GM19455 (cell line): ENCODE measurements at regions not wholly inside any gene's neighbourhood (a gene's known extent, or its start where the extent isn't known, plus 50 kb on each side); places are given as distances from the start of the nearest gene placed in this dataset.

Experiments used
- ATAC-seq: cut with Tn5 transposase; IDR thresholded peaks from one replicate; pipeline ENCODE4 v1.9.1; 2021; ENCODE audit not compliant: unreplicated experiment

DNA sequence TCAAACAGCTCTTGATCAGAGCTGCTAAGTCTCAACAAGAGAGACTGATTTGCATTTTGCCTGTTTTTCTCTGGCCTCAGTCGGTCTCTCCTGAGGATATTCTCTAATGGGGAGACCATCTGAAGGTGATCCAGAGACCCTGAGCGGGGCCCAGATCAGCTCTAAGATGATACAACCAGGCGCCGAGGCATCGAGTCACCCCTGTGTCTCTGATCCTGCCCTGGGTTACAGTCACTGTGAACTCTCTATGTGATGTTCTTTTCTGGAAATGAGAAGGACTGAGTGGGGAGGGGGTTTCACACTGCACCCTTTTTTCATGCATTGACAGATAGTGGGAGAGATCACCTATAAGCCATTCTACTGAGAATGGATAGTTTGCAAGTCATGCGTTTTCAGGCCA is 247.6 kb upstream of the PWP1 start:
- ATAC-seq: no peak

DNA sequence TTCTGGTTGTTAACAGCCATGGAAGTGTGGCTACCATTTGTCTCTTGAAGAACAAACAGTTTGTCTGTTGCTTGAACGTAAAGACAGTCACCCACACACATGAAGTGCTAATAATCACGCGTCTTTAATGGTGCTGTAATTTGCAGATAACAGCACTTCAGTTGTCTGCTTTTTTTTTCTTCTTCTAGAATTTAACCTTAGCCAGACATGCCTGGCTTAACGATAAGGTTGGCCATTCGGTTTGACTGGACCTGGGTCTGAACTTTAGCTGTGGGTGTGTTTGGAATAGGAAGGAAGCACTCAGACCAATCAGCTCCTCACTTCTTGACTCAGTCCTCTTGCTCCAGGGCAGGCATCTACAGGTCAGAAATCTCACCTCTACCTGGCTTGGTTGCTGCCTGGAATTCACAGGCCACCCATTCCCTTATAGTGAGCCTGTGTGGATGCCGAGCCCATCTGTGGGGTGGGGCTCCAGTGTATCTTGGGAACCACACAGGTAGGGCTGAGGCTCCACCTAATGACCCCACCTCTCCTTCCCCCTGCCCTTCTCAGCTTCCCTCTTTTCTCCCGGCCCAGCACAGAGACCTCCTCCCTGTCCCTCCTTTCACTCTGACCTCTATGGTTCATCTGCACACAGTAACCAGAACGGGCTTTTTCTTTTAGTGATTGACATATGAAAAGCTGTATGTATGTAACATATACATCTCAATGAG is 246.4 kb upstream of the PWP1 start:
- no peak for ATAC-seq

DNA sequence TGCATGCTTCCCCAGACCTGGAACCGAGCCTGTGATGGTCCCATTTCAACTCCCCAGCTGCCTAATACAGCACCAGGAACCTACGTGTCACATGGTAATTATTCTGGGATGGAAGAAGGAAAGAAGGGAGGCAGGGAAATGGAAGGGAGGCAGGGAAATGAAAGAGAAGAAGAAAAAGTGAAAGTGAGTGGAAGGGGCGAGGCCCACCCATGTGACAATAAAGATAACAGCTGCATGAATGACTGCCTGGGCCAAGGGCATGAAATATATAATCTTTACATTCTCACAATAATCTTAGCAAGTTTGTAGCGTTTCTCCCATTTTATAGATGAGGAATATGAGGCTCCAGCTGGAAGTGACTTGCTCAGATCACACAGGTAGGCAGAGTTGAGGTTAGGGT is 245.0 kb upstream of the PWP1 start:
- ATAC-seq: no peak

DNA sequence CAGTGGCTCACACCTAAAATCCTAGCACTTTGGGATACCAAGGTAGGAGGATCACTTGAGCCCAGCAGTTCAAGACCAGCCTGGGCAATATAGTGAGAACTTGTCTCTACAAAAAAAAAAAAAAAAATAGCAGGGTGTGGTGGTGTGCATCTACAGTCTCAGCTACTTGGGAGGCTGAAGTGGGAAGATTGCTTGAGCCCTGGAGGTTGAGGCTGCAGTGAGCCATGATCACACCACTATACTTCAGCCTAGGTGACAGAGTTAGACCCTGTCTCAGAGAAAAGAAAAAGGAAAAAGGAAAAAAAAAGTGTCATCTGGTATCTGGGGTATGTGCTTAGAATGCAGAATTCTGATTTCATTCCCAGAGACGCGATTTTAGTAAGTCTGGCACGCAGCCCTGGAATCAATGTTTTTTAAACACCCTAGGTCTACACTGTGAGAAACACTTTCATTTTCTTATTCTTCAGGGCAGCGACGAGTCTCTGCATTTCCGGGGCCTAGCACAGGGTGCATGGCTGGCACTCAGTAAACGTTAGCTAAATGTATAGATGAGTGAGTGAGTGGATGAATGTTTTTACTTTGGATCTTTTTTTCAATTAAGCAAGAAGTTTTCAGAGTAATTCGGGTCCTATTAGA is 243.8 kb upstream of the PWP1 start:
- no peak for ATAC-seq

DNA sequence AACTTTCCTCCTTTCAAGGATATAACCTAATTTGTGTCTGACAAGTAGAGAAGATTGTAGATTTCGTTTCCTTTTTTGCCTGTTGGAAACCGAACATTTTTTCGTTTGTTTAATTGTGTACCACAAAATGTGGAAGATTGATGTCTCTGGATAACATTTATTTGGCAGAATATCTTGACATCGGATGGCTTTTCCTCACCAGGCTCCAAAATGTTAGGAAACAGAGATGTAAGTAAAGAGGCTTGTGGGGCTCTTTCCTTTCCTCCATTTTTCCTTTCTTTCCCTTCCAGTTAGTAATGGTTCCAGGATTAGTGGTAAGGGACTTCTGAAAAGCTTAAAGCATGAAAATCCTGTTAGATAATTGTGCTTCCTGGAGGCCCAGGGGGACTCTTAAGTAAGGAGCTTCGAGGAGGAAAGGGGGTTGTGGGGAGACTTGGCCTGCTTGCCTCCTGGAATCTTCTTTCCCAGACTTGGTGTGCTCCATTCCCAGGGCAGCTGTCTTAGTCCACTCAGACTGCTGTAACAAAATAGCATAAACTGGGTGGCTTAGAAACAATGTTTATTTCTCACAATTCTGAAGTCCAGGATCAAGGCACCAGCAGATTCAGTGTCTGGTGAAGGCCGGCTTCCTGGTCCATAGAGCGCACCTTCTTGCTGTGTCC is 243.1 kb upstream of the PWP1 start:
- ATAC-seq: no peak

DNA sequence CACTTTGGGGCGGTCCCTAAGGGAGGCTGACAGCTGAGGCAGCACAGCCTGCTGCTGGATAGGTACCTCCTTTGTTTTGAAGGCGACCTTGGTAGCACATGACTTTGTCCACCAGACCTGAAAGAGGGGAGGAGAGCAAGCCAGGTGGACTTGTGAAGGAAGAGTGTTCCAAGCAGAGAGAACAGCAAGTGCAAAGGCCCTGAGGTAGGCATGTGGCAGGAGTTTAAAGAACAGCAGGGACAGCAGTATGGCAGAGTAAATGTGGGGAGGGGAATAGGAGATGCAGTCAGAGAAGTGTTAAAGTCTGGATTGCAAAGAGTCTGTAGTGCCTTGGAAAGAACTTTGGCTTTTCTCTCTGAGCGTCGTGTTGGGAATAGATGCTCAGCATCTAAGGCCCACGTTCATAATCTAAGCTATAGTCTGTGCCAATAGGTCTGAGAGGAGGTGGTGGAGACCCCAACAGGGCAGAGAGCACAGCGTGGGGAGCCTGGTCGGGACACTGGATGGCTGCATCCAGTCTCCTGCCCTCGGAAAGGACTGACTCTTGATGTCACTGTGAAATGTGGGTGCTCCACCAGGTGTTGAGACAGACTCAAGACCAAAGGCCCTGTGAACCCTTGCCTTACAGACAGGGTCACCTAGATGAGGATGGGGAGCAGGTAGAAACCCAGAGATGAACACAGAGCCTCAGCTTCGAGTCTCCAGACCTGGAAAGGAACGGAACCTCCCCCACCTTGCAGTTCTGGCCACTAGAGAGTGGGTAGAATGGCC is 242.1 kb upstream of the PWP1 start:
- ATAC-seq: no peak

DNA sequence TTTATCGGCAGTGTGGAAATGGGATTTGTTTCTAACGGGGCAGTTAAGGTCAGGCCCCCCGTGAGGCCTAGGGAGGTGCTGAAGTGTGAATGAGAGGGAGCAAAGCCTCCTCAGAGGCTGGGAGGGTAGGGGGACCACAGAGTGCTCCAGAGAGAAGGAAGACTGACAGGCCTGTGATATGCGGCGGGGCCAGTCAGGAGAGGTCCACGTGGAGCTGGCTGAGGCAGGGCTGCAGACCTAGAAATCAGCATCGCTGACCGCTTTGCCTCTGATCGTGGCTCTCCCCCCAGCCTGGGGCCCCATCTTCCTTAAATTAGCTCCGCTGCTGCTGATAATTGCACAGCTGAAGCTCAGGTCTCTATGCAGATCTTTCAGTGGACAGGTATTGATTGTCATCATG is 240.8 kb upstream of the PWP1 start:
- ATAC-seq: no peak

DNA sequence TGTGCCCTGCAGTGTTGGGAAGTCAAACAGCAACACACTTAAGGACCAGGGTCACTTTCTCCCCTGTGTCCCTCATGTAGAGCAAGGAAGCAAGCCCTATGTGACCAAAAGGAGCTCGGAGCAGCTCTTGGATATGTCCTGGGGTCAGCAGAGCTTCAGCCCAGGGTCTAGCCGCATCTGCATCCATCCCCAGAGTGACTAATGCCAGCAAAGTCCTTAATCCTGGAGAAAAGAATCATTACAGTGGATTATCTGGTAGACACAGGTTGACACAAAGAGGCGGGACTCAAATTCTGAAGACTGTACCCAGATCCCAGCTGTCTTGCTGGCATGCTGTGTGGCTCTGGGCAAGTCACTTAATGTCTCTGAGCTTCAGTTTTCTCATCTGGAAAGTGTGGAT is 239.1 kb upstream of the PWP1 start:
- ATAC-seq: no peak

DNA sequence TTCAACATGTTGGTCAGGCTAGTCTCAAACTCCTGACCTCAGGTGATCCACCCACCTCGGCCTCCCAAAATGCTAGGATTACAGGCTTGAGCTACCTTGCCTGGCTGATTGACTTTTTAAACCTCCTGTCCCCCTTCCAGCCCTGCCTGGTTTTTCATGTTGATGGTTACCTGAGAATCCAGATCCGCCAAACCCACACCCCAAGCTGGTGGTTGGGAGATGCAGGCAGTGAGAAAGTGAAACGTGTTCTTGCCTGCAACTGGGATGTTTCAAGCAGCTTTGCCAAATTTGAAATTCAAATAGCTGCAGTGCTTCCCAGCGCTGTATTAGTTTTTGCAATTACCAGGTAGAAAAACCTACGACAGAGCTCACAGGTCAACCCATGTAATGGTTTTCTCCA is 238.3 kb upstream of the PWP1 start:
- no peak for ATAC-seq

DNA sequence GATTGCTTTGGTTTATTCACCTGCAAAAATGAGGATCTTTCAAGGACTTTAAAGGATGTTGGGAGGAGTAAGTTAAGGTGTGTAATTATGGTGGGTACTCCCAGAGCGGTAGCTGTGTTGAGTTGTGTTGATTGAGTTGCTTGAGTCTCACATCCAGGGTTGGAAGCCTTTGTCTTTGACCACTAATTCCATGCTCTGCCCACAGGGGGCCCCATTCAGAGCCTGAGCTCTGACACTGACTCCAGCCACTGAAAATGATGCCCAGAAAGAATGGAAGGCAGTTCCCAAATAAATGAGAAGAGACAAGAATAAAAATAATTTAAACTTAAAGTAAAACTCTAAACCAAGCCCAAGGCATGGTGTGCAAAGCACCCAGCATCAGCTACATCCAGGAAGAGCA is 237.4 kb upstream of the PWP1 start:
- ATAC-seq: no peak

DNA sequence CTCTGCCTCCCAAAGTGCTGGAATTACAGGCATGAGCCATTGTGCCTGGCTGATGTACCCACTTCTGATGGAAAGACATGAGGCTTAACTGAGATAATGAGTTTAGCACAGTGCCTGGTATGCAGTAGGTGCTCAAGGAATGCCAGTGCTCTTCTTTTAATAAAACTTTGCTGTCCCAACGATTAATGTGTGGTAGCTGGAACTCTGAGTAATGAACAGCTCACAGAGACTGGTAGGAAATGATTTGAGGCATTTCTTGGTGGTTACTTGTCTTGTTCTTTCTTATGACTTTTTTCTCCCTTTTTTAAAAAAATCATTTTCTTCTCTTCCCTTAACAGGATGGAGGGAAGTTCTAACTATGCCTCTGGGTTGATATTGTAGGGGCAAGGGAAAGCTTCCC is 235.7 kb upstream of the PWP1 start:
- ATAC-seq: no peak

DNA sequence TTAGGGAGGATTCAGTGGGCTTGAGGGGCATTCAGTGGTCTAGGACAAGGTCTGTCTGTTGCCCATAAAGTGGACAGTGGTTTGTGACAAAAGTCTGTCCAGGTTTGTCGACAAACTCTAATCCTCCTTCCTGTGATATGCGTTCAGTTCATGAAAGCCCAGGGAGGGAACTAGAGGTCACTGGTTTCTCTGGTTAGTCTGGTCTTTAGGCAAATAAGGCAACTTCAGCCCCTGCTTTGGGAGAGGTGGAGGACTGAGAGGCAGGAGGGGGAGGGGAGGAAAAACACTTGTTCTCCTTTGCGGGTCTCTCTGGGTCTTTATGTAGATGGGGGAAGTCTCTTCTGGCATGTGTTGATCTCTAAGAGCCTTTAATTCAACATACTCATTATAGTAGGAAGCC is 235.1 kb upstream of the PWP1 start:
- ATAC-seq: no peak

DNA sequence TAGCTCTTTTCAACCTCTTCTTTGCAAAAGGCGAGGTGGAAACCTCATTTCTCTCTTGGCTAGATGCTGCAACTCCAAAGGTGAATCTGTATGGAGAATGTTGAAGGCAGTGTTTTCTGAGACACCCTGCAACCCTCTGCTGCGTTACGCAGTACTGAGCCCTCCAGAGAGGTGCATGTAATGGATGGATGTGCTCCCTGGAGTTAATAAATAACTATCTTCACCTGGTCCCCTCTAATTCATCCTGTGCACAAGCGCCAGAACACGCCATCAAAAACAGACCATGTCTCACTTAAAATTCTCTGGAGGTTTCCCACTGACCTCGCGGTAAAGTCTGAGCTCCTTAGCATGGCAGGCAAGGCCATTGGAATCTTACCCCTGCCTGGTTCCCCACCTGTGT is 234.4 kb upstream of the PWP1 start:
- no peak for ATAC-seq

DNA sequence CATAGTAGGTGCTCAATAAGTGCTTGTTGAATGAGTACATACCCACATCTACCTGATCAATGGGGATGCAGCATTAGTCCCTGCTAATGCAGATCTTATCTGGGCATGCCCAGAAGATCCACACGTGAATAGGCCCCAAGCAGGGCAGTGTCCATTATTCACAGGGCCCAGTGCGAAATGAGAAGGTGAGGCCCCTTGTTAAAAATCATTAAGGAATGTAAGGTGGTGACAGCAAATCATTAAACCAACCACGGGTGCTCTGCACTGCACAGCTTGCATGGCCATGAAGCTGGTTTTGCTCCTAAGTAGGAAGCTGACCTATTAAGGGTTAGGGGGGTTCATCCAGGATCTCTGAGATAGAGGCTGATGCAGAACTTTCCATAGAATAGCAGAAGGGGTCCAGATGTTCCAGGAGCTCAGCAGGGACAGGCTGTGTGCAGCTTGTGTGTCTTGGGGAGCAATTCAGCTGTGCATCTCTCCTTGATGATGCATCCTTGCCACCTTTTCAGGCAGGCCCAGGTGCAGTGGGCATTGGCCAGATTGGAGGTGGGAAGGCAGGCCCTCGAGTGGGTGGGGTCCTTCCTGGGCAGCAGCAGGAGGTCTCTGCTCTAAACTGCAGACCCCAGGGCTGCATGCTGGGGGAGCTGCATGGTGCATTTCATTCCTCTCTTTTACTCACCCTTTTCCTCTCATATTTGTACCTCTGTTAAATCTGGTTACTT is 231.3 kb upstream of the PWP1 start:
- ATAC-seq: no peak

DNA sequence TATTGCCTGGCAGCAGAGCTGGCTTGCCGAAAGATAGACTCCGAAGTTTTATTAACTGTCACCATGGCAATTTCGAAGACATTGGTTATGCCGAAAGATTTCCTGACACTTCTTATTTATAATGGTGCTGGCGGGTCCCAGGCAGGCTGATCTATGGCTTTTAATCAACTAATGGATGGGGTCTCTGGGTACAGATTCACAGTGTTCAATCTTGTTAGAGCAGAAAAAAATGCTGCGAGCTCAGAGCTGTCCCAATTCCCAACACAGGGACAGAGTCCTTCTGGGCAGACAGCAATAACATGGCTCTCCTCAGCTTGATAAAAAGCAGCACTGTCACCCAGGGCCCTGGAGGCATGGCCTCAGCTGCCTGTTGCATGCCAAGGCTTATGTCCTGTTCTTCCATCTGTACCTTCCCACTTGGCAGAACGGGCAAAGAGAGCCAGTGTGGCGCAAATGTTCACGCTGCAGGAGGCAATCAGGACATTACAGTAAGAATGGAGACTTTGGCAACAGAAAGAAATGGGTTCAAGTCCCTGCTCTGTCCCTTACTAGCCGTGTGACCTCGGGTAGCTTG is 228.2 kb upstream of the PWP1 start:
- no peak for ATAC-seq

DNA sequence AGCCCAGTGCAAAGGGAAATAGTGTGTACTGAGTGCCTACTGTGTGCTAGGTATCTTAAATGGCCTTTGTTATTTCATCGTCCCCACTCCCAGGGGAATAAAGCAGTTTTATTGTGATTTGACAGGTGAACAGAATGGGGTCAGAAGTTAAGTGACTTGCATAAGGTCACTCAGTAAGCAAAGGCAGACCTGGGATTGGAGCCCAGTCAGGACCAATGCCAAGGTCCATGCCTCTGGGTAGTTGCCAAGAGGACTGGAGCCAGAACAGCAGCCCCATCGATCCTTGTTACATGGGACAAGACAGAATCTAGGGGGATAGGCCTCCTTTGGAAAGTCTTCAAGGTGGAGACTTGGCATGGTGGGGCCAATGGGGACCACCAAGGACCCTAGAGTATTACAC is 227.4 kb upstream of the PWP1 start:
- ATAC-seq: no peak

DNA sequence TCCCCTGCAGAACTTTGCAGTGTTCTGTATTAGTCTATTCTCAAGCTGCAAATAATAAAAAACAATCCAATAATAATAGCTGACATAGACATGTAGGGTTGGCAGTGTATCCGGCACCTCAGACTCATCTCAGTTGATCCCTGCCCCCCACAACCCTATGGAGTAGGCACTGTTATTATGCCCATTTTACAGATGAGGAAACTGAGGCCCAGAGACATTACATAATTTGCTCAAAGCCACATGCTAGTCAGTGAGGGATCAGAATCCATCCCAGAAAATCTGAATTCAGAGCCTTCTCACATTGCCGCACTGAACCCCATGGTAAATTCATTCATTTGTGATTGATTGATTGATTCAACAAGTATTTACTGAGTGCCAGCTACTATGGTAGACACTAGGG is 226.6 kb upstream of the PWP1 start:
- ATAC-seq: no peak

DNA sequence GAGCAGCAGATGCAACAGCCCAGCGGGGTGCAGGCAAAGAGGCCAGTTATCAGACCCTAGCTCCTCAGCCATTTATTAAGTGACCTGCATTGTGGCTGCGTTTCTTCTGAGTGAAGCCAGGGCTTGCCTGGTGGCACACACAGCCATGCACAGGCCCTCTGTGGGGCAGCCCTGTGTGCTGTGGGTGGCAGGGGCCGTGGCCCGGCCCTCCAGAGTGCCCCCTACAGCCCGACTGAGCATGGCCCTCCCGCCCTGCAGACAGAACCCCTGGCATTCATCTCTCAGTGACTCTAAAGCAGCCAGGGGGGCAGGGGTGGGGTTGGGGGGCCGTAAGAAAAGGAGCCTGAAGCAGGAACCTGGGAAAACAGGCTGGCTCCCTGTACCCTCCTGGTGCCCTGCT is 226.0 kb upstream of the PWP1 start:
- ATAC-seq: no peak

DNA sequence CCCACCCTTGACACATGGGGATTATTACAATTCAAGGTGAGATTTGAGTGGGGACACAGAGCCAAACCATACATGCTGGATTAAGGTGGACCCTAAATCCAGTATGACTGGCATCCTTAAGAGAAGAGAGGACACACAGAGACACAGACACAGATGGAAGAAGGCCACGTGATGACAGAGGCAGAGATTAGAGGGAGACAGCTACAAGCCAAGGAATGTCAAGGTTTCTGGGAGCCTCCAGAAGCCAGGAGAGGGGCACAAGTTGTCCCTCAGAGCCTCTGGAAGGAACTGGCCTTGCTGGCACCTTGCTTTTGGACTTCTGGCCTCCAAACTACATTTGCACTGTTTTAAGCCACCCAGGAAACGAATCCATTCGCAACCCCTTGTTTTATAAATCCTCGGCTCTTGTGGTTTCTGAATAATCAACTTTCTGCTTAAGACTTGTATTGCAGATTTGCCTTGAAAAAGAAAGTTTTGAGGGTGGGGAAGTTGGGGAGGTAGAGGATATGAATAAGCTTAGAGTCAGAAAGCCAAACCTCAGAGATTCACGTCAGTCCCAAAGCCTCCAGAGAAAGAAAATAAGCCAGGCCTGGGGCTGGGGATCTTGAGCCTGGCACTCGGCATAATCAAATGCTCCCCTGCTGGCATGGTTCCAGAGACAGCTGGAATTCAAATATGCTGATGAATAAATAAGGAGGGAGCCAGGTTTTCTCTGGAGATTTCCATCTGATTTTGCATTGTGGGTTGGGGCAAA is 224.2 kb upstream of the PWP1 start:
- no peak for ATAC-seq
